ENCODE measurements at regions not wholly inside any gene's neighbourhood (a gene's known extent, or its start where the extent isn't known, plus 50 kb on each side); places are given as distances from the start of the nearest gene placed in this dataset.

- no peak for TF ChIP-seq CTCF (IDR thresholded peaks at IDR 0.05; ENCODE audit: low read depth, low read length, missing control alignments)
- DNase-seq (ENCODE audit: extremely low read depth, low read depth), result no peak
- no peak overlapping the region for H3K4me3 ChIP-seq (replicated peaks; ENCODE audit: low read depth, low read length)
These were observed 104.1 kb downstream of the ATXN7L3B start for GRCh38 chr12:74641694-74642093.

GRCh38 chr12:74644681-74645080 lies 107.0 kb downstream of the ATXN7L3B start:
- TF ChIP-seq CTCF (IDR thresholded peaks at IDR 0.05; ENCODE audit: low read depth, low read length, missing control alignments), result no peak
- no peak for DNase-seq (ENCODE audit: extremely low read depth, low read depth)

GRCh38 chr12:74646831-74647230 lies 109.2 kb downstream of the ATXN7L3B start:
- no peak for DNase-seq (ENCODE audit: extremely low read depth, low read depth)
- no peak overlapping the region for H3K4me3 ChIP-seq (replicated peaks; ENCODE audit: low read depth, low read length)
- no peak for TF ChIP-seq CTCF (IDR thresholded peaks at IDR 0.05; ENCODE audit: low read depth, low read length, missing control alignments)

More at GRCh38 chr12:74644681-74645080, 107.0 kb downstream of the ATXN7L3B start:
- H3K4me3 ChIP-seq (replicated peaks; ENCODE audit: low read depth, low read length), result no peak overlapping the region

GRCh38 chr12:74647256-74647655 lies 109.6 kb downstream of the ATXN7L3B start:
- no peak for TF ChIP-seq CTCF (IDR thresholded peaks at IDR 0.05; ENCODE audit: low read depth, low read length, missing control alignments)
- H3K4me3 ChIP-seq (replicated peaks; ENCODE audit: low read depth, low read length), result no peak overlapping the region
- DNase-seq (ENCODE audit: extremely low read depth, low read depth), result no peak

GRCh38 chr12:74656251-74656650 lies 118.6 kb downstream of the ATXN7L3B start:
- DNase-seq (ENCODE audit: extremely low read depth, low read depth), result no peak
- no peak for TF ChIP-seq CTCF (IDR thresholded peaks at IDR 0.05; ENCODE audit: low read depth, low read length, missing control alignments)
- H3K4me3 ChIP-seq (replicated peaks; ENCODE audit: low read depth, low read length), result no peak overlapping the region

- H3K4me3 ChIP-seq (replicated peaks; ENCODE audit: low read depth, low read length), result no peak overlapping the region
- no peak for DNase-seq (ENCODE audit: extremely low read depth, low read depth)
- TF ChIP-seq CTCF (IDR thresholded peaks at IDR 0.05; ENCODE audit: low read depth, low read length, missing control alignments), result no peak
These were observed 122.8 kb downstream of the ATXN7L3B start for GRCh38 chr12:74660442-74660841.

- H3K4me3 ChIP-seq (replicated peaks; ENCODE audit: low read depth, low read length), result no peak overlapping the region
- no peak for DNase-seq (ENCODE audit: extremely low read depth, low read depth)
- TF ChIP-seq CTCF (IDR thresholded peaks at IDR 0.05; ENCODE audit: low read depth, low read length, missing control alignments), result no peak
These were observed 126.3 kb downstream of the ATXN7L3B start for GRCh38 chr12:74663958-74664357.
